ENCODE measurements at regions not wholly inside any gene's neighbourhood (a gene's known extent, or its start where the extent isn't known, plus 50 kb on each side); places are given as distances from the start of the nearest gene placed in this dataset.
A peak's percentile ranks its signal among the peaks of the same experiment; 100 is the strongest.
"Not testable (repeated sequence)": the region's sequence is repeated elsewhere in the genome, so short reads cannot be mapped to it uniquely, and the experiment has no call there.

GRCh38 chr17:71176928-71177443, 943.8 kb upstream of the SOX9 start:
- no peak for DNase-seq

- DNase-seq: peak; percentile 85
These were observed 939.9 kb upstream of the SOX9 start for GRCh38 chr17:71180801-71181385.

GRCh38 chr17:71183066-71183660, 937.7 kb upstream of the SOX9 start:
- no peak for DNase-seq

- peak; percentile 46 for DNase-seq
These were observed 936.1 kb upstream of the SOX9 start for GRCh38 chr17:71184716-71185115.

GRCh38 chr17:71187145-71187878, 933.5 kb upstream of the SOX9 start:
- DNase-seq: no peak

- peak; percentile 97 for DNase-seq
These were observed 931.9 kb upstream of the SOX9 start for GRCh38 chr17:71188811-71189492.

- DNase-seq: no peak
These were observed 931.4 kb upstream of the SOX9 start for GRCh38 chr17:71189493-71189831.

- no peak for DNase-seq
These were observed 928.7 kb upstream of the SOX9 start for GRCh38 chr17:71192039-71192555.

- no peak for DNase-seq
These were observed 928.0 kb upstream of the SOX9 start for GRCh38 chr17:71192848-71193247.

GRCh38 chr17:71200597-71200996, 920.2 kb upstream of the SOX9 start:
- peak; percentile 38 for DNase-seq

- no peak for DNase-seq
These were observed 919.2 kb upstream of the SOX9 start for GRCh38 chr17:71201639-71202038.

GRCh38 chr17:71202449-71202848, 918.4 kb upstream of the SOX9 start:
- no peak for DNase-seq

- DNase-seq: peak; percentile 43
These were observed 916.9 kb upstream of the SOX9 start for GRCh38 chr17:71203953-71204352.

GRCh38 chr17:71205951-71206350, 914.9 kb upstream of the SOX9 start:
- DNase-seq: not testable (repeated sequence)

- DNase-seq: peak; percentile 93
These were observed 912.6 kb upstream of the SOX9 start for GRCh38 chr17:71208111-71208704.

GRCh38 chr17:71213936-71214335, 906.9 kb upstream of the SOX9 start:
- DNase-seq: no peak

GRCh38 chr17:71217769-71218168, 903.1 kb upstream of the SOX9 start:
- no peak for DNase-seq

GRCh38 chr17:71224824-71225575, 895.8 kb upstream of the SOX9 start:
- peak; percentile 75 for DNase-seq

GRCh38 chr17:71227841-71228240, 893.0 kb upstream of the SOX9 start:
- DNase-seq: no peak

GRCh38 chr17:71229070-71229469, 891.8 kb upstream of the SOX9 start:
- peak; percentile 41 for DNase-seq

- DNase-seq: no peak
These were observed 887.8 kb upstream of the SOX9 start for GRCh38 chr17:71232801-71233559.
